Fibroblast of villous mesenchyme (primary cell): ENCODE measurements at regions not wholly inside any gene's neighbourhood (a gene's known extent, or its start where the extent isn't known, plus 50 kb on each side); places are given as distances from the start of the nearest gene placed in this dataset.

Experiments
- DNase-seq: peaks from one replicate; pipeline ENCODE4 v3.0.0-alpha.2; 2010; ENCODE audit warnings: low read depth
- H3K4me3 ChIP-seq: 2 replicates; pipeline ENCODE4 v1.5.1; 2011; ENCODE audit warnings: low read depth, mild to moderate bottlenecking, low read length
- TF ChIP-seq, protein P1 (sequence below): IDR thresholded peaks from 2 replicates; pipeline ENCODE4 v1.5.1; 2012; ENCODE audit warnings: low read depth, mild to moderate bottlenecking, low read length; ENCODE audit not compliant: insufficient read depth

DNA sequence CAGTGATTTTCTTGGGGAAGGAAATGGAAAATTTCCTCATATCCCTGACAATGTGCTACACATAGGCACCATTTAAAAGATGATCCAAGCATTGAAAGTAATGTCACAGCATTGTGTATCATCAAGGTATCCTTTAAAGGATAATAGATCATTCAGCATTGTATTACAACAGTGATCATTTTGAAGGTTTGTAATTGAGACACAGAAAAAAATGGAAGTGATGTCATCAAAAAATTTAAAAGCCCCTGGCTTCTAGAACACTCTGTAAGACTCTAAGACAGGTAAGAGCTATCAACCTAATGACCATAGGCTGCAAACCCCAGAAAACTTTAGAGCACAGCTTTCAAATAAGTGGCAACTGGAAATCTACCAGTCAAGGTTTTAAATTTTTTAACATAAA, 271.4 kb downstream of the ETAA1 start:
- no peak for DNase-seq
- TF ChIP-seq, protein P1, sequence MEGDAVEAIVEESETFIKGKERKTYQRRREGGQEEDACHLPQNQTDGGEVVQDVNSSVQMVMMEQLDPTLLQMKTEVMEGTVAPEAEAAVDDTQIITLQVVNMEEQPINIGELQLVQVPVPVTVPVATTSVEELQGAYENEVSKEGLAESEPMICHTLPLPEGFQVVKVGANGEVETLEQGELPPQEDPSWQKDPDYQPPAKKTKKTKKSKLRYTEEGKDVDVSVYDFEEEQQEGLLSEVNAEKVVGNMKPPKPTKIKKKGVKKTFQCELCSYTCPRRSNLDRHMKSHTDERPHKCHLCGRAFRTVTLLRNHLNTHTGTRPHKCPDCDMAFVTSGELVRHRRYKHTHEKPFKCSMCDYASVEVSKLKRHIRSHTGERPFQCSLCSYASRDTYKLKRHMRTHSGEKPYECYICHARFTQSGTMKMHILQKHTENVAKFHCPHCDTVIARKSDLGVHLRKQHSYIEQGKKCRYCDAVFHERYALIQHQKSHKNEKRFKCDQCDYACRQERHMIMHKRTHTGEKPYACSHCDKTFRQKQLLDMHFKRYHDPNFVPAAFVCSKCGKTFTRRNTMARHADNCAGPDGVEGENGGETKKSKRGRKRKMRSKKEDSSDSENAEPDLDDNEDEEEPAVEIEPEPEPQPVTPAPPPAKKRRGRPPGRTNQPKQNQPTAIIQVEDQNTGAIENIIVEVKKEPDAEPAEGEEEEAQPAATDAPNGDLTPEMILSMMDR, result no peak
- H3K4me3 ChIP-seq, result no peak overlapping the region

DNA sequence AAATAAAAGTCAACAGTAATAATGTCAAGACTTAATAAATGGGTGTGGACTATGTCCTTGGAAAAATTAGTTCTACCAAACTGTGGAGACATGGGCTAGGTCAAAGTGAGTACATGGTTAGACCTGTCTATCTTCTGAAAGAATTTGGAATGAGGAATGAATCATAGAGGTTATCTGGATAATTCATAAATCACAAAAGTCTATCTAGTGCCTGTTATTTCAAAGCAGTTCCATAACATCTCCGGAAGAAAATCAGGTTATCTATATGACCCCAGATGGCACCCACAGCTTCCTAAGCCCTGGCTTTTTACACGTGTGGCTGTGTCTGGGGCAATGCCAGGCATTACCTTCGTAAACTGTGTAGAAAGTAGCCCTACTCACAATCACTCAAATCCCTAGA, 272.0 kb downstream of the ETAA1 start:
- TF ChIP-seq, protein P1, result no peak
- no peak overlapping the region for H3K4me3 ChIP-seq
- no peak for DNase-seq

DNA sequence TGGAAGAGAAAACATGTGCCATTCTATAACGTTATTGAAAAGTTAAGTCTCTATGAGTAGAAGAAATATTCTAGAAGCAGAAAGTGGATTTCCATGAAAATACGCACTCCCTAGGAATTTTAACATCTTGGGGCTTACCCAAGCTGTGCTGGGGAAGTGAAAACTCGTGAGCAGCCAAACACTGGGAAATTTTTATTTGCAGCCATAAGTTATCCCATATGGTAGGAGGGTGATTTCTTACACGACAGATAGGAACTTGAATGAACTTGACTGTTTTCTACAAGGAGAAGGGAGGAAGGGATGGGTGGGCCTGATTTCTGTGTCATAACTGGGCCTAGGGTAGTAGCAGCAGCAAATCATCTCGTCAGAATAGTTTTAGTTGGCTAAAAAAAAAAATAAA, 272.6 kb downstream of the ETAA1 start:
- peak; percentile 12 for DNase-seq
- TF ChIP-seq, protein P1, result no peak

DNA sequence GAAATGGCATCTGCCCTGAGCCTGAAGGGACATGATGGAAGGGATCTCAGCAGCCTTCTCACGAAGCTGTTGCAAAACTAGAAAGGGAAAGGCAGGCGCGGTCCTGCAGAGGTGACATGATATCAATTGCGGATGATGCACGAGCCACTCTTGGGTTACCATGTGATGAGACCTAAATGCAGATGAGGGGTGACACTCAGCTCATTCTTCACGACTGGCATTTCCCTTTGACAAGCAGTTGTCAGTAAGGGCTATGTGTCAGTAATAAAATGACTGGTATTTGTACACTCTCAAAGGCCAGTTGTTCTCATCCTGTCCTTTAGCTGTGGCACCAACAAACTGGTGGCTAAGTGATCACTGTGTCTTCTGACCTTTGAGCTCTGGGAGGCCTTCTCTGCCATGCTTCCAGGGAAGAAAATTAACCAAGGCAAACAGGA, 273.6 kb downstream of the ETAA1 start:
- TF ChIP-seq, protein P1, result no peak
- no peak overlapping the region for H3K4me3 ChIP-seq
- DNase-seq, result no peak

More for the DNA sequence above, 272.6 kb downstream of the ETAA1 start:
- no peak overlapping the region for H3K4me3 ChIP-seq

DNA sequence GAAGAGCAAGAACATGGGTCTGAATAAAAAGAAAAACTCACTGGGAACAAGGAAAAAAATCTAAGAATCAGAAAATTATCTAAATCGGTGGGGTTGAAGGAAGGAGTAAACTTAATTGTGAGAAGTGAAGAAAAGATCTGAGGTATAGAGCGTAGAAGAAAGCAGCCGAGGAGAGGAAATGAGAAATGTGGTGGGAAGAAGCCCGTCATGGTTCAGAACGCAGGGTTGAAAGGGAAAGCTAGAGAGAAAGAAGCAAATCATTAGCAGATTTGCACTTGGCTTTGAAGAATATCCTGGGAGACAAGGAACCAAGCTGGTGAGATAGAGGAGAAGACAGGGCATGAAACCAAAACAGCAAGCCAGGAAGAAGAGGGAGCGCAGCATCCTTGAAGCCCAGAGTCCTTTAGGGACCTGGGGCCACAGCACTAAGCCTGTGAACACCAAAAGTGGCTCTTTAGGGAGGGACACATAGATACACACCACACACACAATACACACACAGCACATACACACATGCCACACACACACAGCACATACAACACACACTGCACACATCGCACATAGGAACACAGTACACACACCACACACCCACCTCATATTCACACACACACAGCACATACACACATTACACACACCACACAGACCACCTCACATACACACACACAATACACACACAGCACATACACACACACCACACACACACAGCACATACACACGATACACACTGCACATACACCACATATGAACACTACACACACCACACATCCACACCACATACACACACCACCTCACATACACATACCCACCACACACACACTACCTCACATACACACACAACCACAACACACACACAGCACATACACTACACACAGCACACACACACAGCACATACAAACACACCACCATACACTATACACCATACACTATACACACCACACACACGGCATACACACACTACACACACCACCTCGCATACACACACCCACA, 274.6 kb downstream of the ETAA1 start:
- TF ChIP-seq, protein P1, result no peak
- H3K4me3 ChIP-seq, result no peak overlapping the region
- DNase-seq, result no peak

DNA sequence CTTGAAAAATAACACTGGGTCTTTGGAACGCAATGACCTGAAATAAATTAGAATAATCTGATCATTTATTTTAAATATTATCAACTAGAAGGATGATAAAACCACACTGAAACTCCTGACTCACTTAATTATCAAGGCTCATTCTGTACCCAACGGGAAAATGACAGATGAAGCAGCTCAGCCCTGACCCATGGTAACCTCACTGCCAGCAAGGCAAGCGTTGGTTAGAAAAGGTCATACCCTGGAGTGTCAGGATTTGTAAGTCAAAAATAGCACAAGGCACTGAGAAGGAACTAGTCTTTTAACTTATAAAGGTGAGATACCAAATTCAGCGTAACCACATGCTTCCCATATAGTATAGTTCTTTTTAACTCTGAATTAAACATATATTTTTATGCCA, 277.5 kb downstream of the ETAA1 start:
- H3K4me3 ChIP-seq, result no peak overlapping the region
- TF ChIP-seq, protein P1, result no peak
- DNase-seq, result no peak

DNA sequence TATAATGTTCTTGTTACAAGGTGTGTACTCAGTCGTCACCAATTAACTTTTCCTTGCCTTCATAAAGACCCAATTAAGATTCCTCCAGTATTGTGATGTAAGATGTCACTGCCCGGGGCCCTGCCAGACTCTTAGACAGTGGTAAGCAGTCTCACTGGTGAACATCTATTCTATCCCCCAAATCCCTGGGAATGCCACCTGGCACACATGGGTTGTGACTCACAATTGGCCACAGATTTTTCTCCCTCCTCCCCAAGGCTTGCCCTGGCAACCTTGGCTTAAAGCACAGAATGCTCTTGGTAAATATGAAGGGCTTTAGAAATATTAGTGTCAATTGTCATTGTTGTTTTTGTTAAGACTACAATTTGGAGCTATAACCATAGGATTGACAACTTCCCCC, 287.9 kb downstream of the ETAA1 start:
- no peak for DNase-seq
- TF ChIP-seq, protein P1, result no peak
- H3K4me3 ChIP-seq, result no peak overlapping the region
